SK-MEL-5 (cell line): ENCODE measurements at regions not wholly inside any gene's neighbourhood (a gene's known extent, or its start where the extent isn't known, plus 50 kb on each side); places are given as distances from the start of the nearest gene placed in this dataset.

ENCODE experiments used
- DNase-seq: peaks from one replicate; pipeline ENCODE4 v3.0.0-alpha.2; 2016; ENCODE audit warnings: low read depth, low spot score
- in situ Hi-C: cut with HindIII; loops from 2 replicates; pipeline ENCODE4 v1.10.0; 2016; ENCODE audit warnings: low sequenced_read_pairs, high pct_unique_total_duplicates, low pct_unique_long_range_greater_than_20kb
- small RNA-seq, 2 experiments: library from RNA; depleted of rRNA; stranded (forward); fragments of <200 nt; gene quantifications; one replicate each; pipeline ENCODE3, GENCODE V24; 2014

DNA sequence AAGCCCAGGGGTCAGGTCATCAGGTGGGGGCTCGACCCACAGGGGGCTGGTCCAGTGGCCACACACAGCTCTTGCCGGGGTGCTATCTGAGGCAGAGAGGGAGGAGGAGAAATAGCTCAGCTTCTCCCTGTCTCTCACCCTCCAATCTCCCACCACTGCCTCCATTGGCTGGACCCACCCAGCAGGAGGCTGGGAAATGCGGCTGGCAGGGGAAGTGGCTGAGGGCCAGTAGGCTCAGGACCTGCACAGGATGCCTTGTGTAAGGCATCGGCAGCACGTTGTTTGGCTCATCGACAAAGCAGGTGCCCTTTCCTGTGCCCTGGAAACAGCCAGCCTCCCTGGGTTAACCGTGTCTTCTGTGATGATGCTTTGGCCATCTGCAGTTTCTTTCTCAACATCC lies 58.8 kb upstream of the SLC24A4 start:
- in situ Hi-C loops: no loop called here
- no peak for DNase-seq

DNA sequence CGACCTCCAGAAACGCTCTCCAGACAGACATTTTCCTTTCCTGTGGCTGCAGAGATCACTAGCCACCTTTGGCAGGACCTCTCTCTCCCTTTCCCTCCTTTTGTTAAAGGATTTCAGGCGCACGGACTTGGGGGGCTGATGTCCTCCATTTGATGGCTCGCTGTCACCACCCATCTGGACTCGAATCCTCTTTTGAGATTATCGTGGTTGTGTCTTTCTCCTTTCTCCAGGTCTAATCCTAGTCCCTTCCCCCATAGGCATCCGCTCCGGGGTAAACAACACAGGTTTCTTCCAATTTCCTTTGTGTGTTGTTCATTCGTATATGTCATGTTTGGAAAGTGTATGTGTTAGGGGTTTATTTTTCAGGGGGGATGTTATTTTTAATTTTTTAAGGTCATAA lies 56.7 kb upstream of the SLC24A4 start:
- in situ Hi-C loops: no loop called here
- no peak for DNase-seq

Small RNA genes lying in the stretch of these regions (small RNA-seq; reads per million reads assigned to genes)
- gene RNU6-366P: 0 to 0.14 reads per million in 2 experiments
